K562 (cell line): ENCODE measurements at regions not wholly inside any gene's neighbourhood (a gene's known extent, or its start where the extent isn't known, plus 50 kb on each side); places are given as distances from the start of the nearest gene placed in this dataset.
"Not testable (repeated sequence)": the region's sequence is repeated elsewhere in the genome, so short reads cannot be mapped to it uniquely, and the experiment has no call there.

Source experiments
- ATAC-seq: fragments of 200-7000 bp; cut with Tn5 transposase; 3 replicates; pipeline ENCODE4 v1.9.1; 2020; ENCODE audit warnings: moderate library complexity
- BruUV-seq: library from RNA; stranded (reverse); fragments of 400-500 nt; replicated peaks from 2 replicates; lab custom pipeline; 2021; lab: Mats Ljungman, UMichigan
- CTCF ChIA-PET: fragments of 300-600 bp; formaldehyde crosslinking; extraction: SDS; loops from one replicate; lab custom pipeline; 2021; ENCODE audit warnings: low intra/inter-chr PET ratio; lab: Yijun Ruan, JAX
- POLR2A ChIA-PET: fragments of 300-600, 350-650 bp; sonication (Branson Sonifier 250); formaldehyde crosslinking; extraction: SDS; loops from one replicate; lab custom pipeline; 2021; ENCODE audit warnings: antibody characterized with exemption, inconsistent platforms; lab: Yijun Ruan, JAX
- DNase-seq, 4 experiments: peaks; one replicate each; pipeline versions ENCODE4 v3.0.0 to v3.0.0-alpha.2; 2011 to 2018; ENCODE audit warnings: low spot score in 3 of 4, mixed read lengths in 3 of 4; ENCODE audit errors: extremely low read depth in 1 of 4
- FAIRE-seq: peaks from 2 replicates; lab custom pipeline; 2011; peaks lifted over from hg19 to GRCh38; lab: Jason Lieb, UNC
- H2AFZ ChIP-seq: 2 replicates; pipeline ENCODE4 v1.6.0; 2011; ENCODE audit warnings: low read depth, low read length, control low read depth, inconsistent platforms
- H3K27ac ChIP-seq: fragments of 200-600 bp; 3 replicates; pipeline ENCODE4 v1.8.0; 2011; ENCODE audit warnings: low read depth, mild to moderate bottlenecking, control low read depth, inconsistent platforms, low read length, moderate library complexity, mixed read lengths; ENCODE audit errors: extremely low read depth
- H3K27me3 ChIP-seq, 2 experiments: fragments of 300-600 bp in 1 of 2; 2 replicates in 1 of 2; 3 replicates in 1 of 2; pipeline versions ENCODE4 v1.6.0 to v1.8.0; 2011; ENCODE audit warnings: inconsistent platforms in 2 of 2, low read length in 2 of 2, mild to moderate bottlenecking in 1 of 2, mixed read lengths in 1 of 2, moderate library complexity in 1 of 2; ENCODE audit not compliant: control insufficient read depth in 2 of 2, insufficient read depth in 2 of 2
- H3K36me3 ChIP-seq: fragments of 300-600 bp; 3 replicates; pipeline ENCODE4 v1.8.0; 2011; ENCODE audit warnings: mild to moderate bottlenecking, low read length, inconsistent platforms; ENCODE audit not compliant: control insufficient read depth, insufficient read depth
- H3K4me1 ChIP-seq, 2 experiments: fragments of 200-600 bp in 1 of 2; replicated peaks in 1 of 2; 2 replicates in 1 of 2; 3 replicates in 1 of 2; pipeline versions ENCODE4 v1.5.1 to v1.8.0; 2011; ENCODE audit warnings: inconsistent platforms in 2 of 2, low read length in 2 of 2, mild to moderate bottlenecking in 1 of 2, mixed read lengths in 1 of 2, moderate library complexity in 1 of 2; ENCODE audit not compliant: control insufficient read depth in 2 of 2, insufficient read depth in 2 of 2
- H3K4me2 ChIP-seq: 2 replicates; pipeline ENCODE4 v1.6.1; 2011; ENCODE audit warnings: low read length, control low read depth, inconsistent platforms, mixed read lengths; ENCODE audit not compliant: insufficient read depth
- H3K4me3 ChIP-seq: fragments of 200-600 bp; sonication (generic), shearing (Covaris generic); 2 replicates; pipeline ENCODE4 v1.5.1; 2016; ENCODE audit warnings: control low read depth, inconsistent platforms
- H3K79me2 ChIP-seq: fragments of 200-600 bp; 3 replicates; pipeline ENCODE4 v1.8.0; 2011; ENCODE audit warnings: low read length, inconsistent platforms; ENCODE audit not compliant: control insufficient read depth, insufficient read depth
- H3K9ac ChIP-seq, 2 experiments: 2 replicates each; pipeline versions ENCODE4 v1.6.0 to v1.6.1; 2011; ENCODE audit warnings: low read depth in 2 of 2, low read length in 2 of 2, control low read depth in 1 of 2, inconsistent platforms in 1 of 2, mild to moderate bottlenecking in 1 of 2, mixed read lengths in 1 of 2; ENCODE audit not compliant: insufficient read depth in 1 of 2
- H3K9me1 ChIP-seq: one replicate; pipeline ENCODE4 v1.6.0; 2011; ENCODE audit warnings: inconsistent platforms, mild to moderate bottlenecking, low read length, moderate library complexity; ENCODE audit not compliant: control insufficient read depth, insufficient read depth
- H3K9me3 ChIP-seq: replicated peaks from 2 replicates; pipeline ENCODE4 v1.5.1; 2011; ENCODE audit warnings: low read depth, low read length, inconsistent platforms; ENCODE audit not compliant: control insufficient read depth, insufficient read depth
- H4K20me1 ChIP-seq: replicated peaks from 2 replicates; pipeline ENCODE4 v1.6.1; 2011; ENCODE audit warnings: low read length, inconsistent platforms, mixed read lengths; ENCODE audit not compliant: control insufficient read depth, insufficient read depth
- ZBTB40 ChIP-seq, 2 experiments: fragments of 450-650 bp in 1 of 2; sonication (generic) in 1 of 2; formaldehyde crosslinking in 1 of 2; IDR thresholded peaks; 2 replicates each; pipeline versions ENCODE4 v1.7.1 to v1.9.0; 2016 to 2022; ENCODE audit warnings: inconsistent platforms in 1 of 2, mild to moderate bottlenecking in 1 of 2, missing genetic modification reagents in 1 of 2
- ZHX1 ChIP-seq: fragments of 150-350 bp; conservative IDR thresholded peaks from 2 replicates; pipeline ENCODE4 v1.6.1; 2014; ENCODE audit warnings: low read length
- WGBS: fragments of 100-300 bp; shearing (Covaris generic); methylation state at CpG from one replicate; pipeline ENCODE4 v1.1.6; 2016; ENCODE audit warnings: low coverage, mixed read lengths; ENCODE audit not compliant: insufficient coverage; ENCODE audit errors: missing lambda C conversion rate; 5-methylcytosine and 5-hydroxymethylcytosine counted together
- in situ Hi-C: fragments of 300-500 bp; cut with MboI; formaldehyde crosslinking; loops from 4 replicates; pipeline ENCODE4 v1.15.0; 2018; ENCODE audit warnings: inconsistent platforms, mixed read lengths
- intact Hi-C: fragments of 100-400 bp; cut with micrococcal nuclease; formaldehyde crosslinking; loops from 2 replicates; pipeline ENCODE4 v1.14.2; 2022

- TF ChIP-seq ZBTB40 (IDR thresholded peaks at IDR 0.05) (no peak), ZBTB40 (CRISPR knock-in tag; IDR thresholded peaks at IDR 0.05) (no peak), ZHX1 (no peak)
Observed at GRCh38 chr11:87453531-87454089, 415.9 kb downstream of the TMEM135 start (continued).

- DNase-seq, POLR2A ChIA-PET, H2AFZ ChIP-seq, H3K27me3 ChIP-seq, FAIRE-seq, H3K4me1 ChIP-seq, H3K9me3 ChIP-seq, BruUV-seq, ATAC-seq, H3K4me2 ChIP-seq, H3K9ac ChIP-seq, H3K27ac ChIP-seq, H4K20me1 ChIP-seq, CTCF ChIA-PET, H3K9me1 ChIP-seq, intact Hi-C loops, H3K4me3 ChIP-seq, in situ Hi-C loops, H3K79me2 ChIP-seq, H3K36me3 ChIP-seq: not testable (repeated sequence)
- 0% methylated on average over 2 of the region's 2 CpGs for WGBS
Observed at GRCh38 chr11:87452025-87452424, 414.3 kb downstream of the TMEM135 start.
